KOPT-K1 (cell line): ENCODE measurements at regions not wholly inside any gene's neighbourhood (a gene's known extent, or its start where the extent isn't known, plus 50 kb on each side); places are given as distances from the start of the nearest gene placed in this dataset.
"Not testable (repeated sequence)": the region's sequence is repeated elsewhere in the genome, so short reads cannot be mapped to it uniquely, and the experiment has no call there.

ENCODE experiments used
- H3K27ac ChIP-seq: fragments of 200-600 bp; sonication (generic); 2 replicates; pipeline ENCODE4 v1.5.1; 2016; ENCODE audit warnings: antibody characterized with exemption, mild to moderate bottlenecking, low read depth, low read length; ENCODE audit not compliant: poor library complexity, severe bottlenecking
- H3K36me3 ChIP-seq: fragments of 200-600 bp; sonication (generic); 2 replicates; pipeline ENCODE4 v1.5.1; 2017; ENCODE audit warnings: antibody characterized with exemption, mild to moderate bottlenecking, low read length, moderate library complexity; ENCODE audit not compliant: insufficient read depth
- H3K9me3 ChIP-seq: fragments of 200-600 bp; sonication (generic); 2 replicates; pipeline ENCODE4 v1.5.1; 2017; ENCODE audit warnings: antibody characterized with exemption, low read length, mild to moderate bottlenecking; ENCODE audit not compliant: insufficient read depth, poor library complexity, severe bottlenecking

- Histone ChIP-seq H3K9me3 (no peaks in the 10 kb centered on the region), H3K27ac (no peak overlapping the region), H3K36me3 (no peaks in the 10 kb centered on the region)
Measured at GRCh38 chr10:58086144-58086762, 181.4 kb downstream of the IPMK start.

GRCh38 chr10:58082248-58082647 is 185.4 kb downstream of the IPMK start:
- no peak overlapping the region for H3K27ac ChIP-seq
- H3K36me3 ChIP-seq = no peaks in the 10 kb centered on the region
- H3K9me3 ChIP-seq = no peaks in the 10 kb centered on the region

GRCh38 chr10:58081353-58081752 is 186.3 kb downstream of the IPMK start:
- Histone ChIP-seq H3K9me3 (no peaks in the 10 kb centered on the region), H3K27ac (no peak overlapping the region), H3K36me3 (no peaks in the 10 kb centered on the region)

GRCh38 chr10:58079461-58079860 is 188.2 kb downstream of the IPMK start:
- Histone ChIP-seq H3K36me3 (no peaks in the 10 kb centered on the region), H3K9me3 (no peaks in the 10 kb centered on the region)

GRCh38 chr10:58072634-58073033 is 195.1 kb downstream of the IPMK start:
- no peak overlapping the region for H3K27ac ChIP-seq
- no peaks in the 10 kb centered on the region for H3K9me3 ChIP-seq
- H3K36me3 ChIP-seq = no peaks in the 10 kb centered on the region

More at GRCh38 chr10:58079461-58079860, 188.2 kb downstream of the IPMK start:
- H3K27ac ChIP-seq = no peak overlapping the region

GRCh38 chr10:58070956-58071355 is 196.7 kb downstream of the IPMK start:
- H3K36me3 ChIP-seq = no peaks in the 10 kb centered on the region
- no peak overlapping the region for H3K27ac ChIP-seq
- H3K9me3 ChIP-seq = no peaks in the 10 kb centered on the region

GRCh38 chr10:58068809-58069208 is 198.9 kb downstream of the IPMK start:
- no peaks in the 10 kb centered on the region for H3K36me3 ChIP-seq
- H3K27ac ChIP-seq = no peak overlapping the region
- H3K9me3 ChIP-seq = no peaks in the 10 kb centered on the region

- H3K36me3 ChIP-seq = no peaks in the 10 kb centered on the region
- no peak overlapping the region for H3K27ac ChIP-seq
- H3K9me3 ChIP-seq = no peaks in the 10 kb centered on the region
Measured at GRCh38 chr10:58066979-58067378, 200.7 kb downstream of the IPMK start.

- Histone ChIP-seq H3K27ac (no peak overlapping the region), H3K36me3 (no peaks in the 10 kb centered on the region), H3K9me3 (no peaks in the 10 kb centered on the region)
Measured at GRCh38 chr10:58066126-58066525, 201.6 kb downstream of the IPMK start.

- Histone ChIP-seq H3K9me3 (no peaks in the 10 kb centered on the region), H3K27ac (no peak overlapping the region), H3K36me3 (no peaks in the 10 kb centered on the region)
Measured at GRCh38 chr10:58065529-58065815, 202.2 kb downstream of the IPMK start.

GRCh38 chr10:58064714-58065528 is 202.8 kb downstream of the IPMK start:
- H3K9me3 ChIP-seq = no peaks in the 10 kb centered on the region
- H3K36me3 ChIP-seq = no peaks in the 10 kb centered on the region
- H3K27ac ChIP-seq = no peak overlapping the region

- H3K36me3 ChIP-seq = no peaks in the 10 kb centered on the region
- no peaks in the 10 kb centered on the region for H3K9me3 ChIP-seq
- no peak overlapping the region for H3K27ac ChIP-seq
Measured at GRCh38 chr10:58063861-58064480, 203.7 kb downstream of the IPMK start.

- H3K36me3 ChIP-seq, H3K9me3 ChIP-seq, H3K27ac ChIP-seq: not testable (repeated sequence)
Measured at GRCh38 chr10:58058683-58059082, 209.0 kb downstream of the IPMK start.

- Histone ChIP-seq H3K9me3 (no peaks in the 10 kb centered on the region), H3K27ac (no peak overlapping the region), H3K36me3 (no peaks in the 10 kb centered on the region)
Measured at GRCh38 chr10:58054881-58055280, 212.8 kb downstream of the IPMK start.

- Histone ChIP-seq H3K27ac (no peak overlapping the region), H3K36me3 (no peaks in the 10 kb centered on the region)
Measured at GRCh38 chr10:58052772-58053171, 214.9 kb downstream of the IPMK start.

GRCh38 chr10:58050575-58050974 is 217.1 kb downstream of the IPMK start:
- no peak overlapping the region for H3K27ac ChIP-seq
- no peaks in the 10 kb centered on the region for H3K36me3 ChIP-seq
- H3K9me3 ChIP-seq = no peaks in the 10 kb centered on the region

More at GRCh38 chr10:58052772-58053171, 214.9 kb downstream of the IPMK start:
- no peaks in the 10 kb centered on the region for H3K9me3 ChIP-seq
